ENCODE measurements at regions not wholly inside any gene's neighbourhood (a gene's known extent, or its start where the extent isn't known, plus 50 kb on each side); places are given as distances from the start of the nearest gene placed in this dataset.
"Not testable (repeated sequence)": the region's sequence is repeated elsewhere in the genome, so short reads cannot be mapped to it uniquely, and the experiment has no call there.

DNA sequence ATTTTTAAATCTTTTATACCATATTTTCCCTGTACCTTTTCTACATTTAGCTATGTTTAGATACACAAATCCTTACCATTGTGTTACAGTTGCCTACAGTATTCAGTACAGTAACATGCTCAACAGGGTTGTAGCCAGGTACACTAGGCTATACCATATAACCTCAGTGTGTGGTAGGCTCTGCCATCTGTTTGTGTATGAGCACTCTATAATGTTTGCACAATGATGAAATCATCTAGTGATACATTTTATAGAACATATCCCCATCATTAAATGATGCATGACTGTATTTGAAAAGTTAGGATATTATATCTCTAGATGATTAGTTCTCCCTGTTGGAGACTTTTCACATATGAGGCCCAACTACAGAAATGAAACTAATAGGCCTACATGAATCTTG is 188.6 kb downstream of the STK31 start:
- CTCF ChIA-PET: no interaction called here
- Histone ChIP-seq H3K79me2 (ENCODE audit: insufficient read depth, low read length) (no peaks in the 10 kb centered on the region), H3K4me1 (ENCODE audit: control insufficient read depth in 1 of 2, insufficient read depth in 2 of 2, low read length in 2 of 2) (no peaks in the 10 kb centered on the region), H3K4me2 (ENCODE audit: low read length) (no peak overlapping the region), H3K27ac (ENCODE audit: low read depth, low read length) (no peak overlapping the region), H3K36me3 (ENCODE audit: control insufficient read depth in 1 of 2, insufficient read depth in 2 of 2, low read length in 2 of 2) (no peaks in the 10 kb centered on the region), H4K20me1 (ENCODE audit: insufficient read depth) (no peaks in the 10 kb centered on the region), H3K4me3 (replicated peaks in 1 of 2; ENCODE audit: low read depth in 1 of 2, low read length in 2 of 2) (no peak overlapping the region), H3K27me3 (ENCODE audit: insufficient read depth, low read length) (no peaks in the 10 kb centered on the region; the same call in 1 of the 2 replicates), H3K9me2 (ENCODE audit: insufficient read depth) (no peaks in the 10 kb centered on the region), H3K9ac (ENCODE audit: low read length) (no peak overlapping the region), H2AFZ (ENCODE audit: low read depth, low read length, poor library complexity, severe bottlenecking) (no peak overlapping the region), H3K9me3 (ENCODE audit: control insufficient read depth in 1 of 2, insufficient read depth in 1 of 2, low read depth in 1 of 2, low read length in 2 of 2) (no peaks in the 10 kb centered on the region)
- BruUV-seq (replicated peaks): no TSS peak
- RAD21 ChIA-PET (ENCODE audit: low non-redundant PET in 1 of 2, low total read pairs in 2 of 2, uncharacterized antibody in 2 of 2, unreplicated experiment in 2 of 2): no interaction called here
- ATAC-seq (no peak), DNase-seq (ENCODE audit: low read depth, low spot score) (no peak)
- POLR2A ChIA-PET: no interaction called here
- intact Hi-C loops (cut with micrococcal nuclease): no loop called here
- TF ChIP-seq EZH2phosphoT487 (IDR thresholded peaks at IDR 0.05; ENCODE audit: borderline replicate concordance) (no peak), EGR1 (IDR thresholded peaks at IDR 0.05; ENCODE audit: low read depth) (no peak), ZNF274 (IDR thresholded peaks at IDR 0.05; ENCODE audit: low read depth, low read length) (no peak), ZFX (IDR thresholded peaks at IDR 0.05) (no peak), RAD21 (IDR thresholded peaks at IDR 0.05; ENCODE audit: low read depth) (no peak), SP1 (IDR thresholded peaks at IDR 0.05; ENCODE audit: low read depth) (no peak), MAX (IDR thresholded peaks at IDR 0.05) (no peak), SRF (IDR thresholded peaks at IDR 0.05; ENCODE audit: low read depth) (no peak), CBX3 (IDR thresholded peaks at IDR 0.05; ENCODE audit: low read depth) (no peak), FOSL1 (IDR thresholded peaks at IDR 0.05; ENCODE audit: low read depth) (no peak)
- TF ChIP-seq, protein P1, sequence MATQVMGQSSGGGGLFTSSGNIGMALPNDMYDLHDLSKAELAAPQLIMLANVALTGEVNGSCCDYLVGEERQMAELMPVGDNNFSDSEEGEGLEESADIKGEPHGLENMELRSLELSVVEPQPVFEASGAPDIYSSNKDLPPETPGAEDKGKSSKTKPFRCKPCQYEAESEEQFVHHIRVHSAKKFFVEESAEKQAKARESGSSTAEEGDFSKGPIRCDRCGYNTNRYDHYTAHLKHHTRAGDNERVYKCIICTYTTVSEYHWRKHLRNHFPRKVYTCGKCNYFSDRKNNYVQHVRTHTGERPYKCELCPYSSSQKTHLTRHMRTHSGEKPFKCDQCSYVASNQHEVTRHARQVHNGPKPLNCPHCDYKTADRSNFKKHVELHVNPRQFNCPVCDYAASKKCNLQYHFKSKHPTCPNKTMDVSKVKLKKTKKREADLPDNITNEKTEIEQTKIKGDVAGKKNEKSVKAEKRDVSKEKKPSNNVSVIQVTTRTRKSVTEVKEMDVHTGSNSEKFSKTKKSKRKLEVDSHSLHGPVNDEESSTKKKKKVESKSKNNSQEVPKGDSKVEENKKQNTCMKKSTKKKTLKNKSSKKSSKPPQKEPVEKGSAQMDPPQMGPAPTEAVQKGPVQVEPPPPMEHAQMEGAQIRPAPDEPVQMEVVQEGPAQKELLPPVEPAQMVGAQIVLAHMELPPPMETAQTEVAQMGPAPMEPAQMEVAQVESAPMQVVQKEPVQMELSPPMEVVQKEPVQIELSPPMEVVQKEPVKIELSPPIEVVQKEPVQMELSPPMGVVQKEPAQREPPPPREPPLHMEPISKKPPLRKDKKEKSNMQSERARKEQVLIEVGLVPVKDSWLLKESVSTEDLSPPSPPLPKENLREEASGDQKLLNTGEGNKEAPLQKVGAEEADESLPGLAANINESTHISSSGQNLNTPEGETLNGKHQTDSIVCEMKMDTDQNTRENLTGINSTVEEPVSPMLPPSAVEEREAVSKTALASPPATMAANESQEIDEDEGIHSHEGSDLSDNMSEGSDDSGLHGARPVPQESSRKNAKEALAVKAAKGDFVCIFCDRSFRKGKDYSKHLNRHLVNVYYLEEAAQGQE (IDR thresholded peaks at IDR 0.05; ENCODE audit: low read depth): no peak
- TF ChIP-seq, protein P2, sequence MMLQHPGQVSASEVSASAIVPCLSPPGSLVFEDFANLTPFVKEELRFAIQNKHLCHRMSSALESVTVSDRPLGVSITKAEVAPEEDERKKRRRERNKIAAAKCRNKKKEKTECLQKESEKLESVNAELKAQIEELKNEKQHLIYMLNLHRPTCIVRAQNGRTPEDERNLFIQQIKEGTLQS (IDR thresholded peaks at IDR 0.05): no peak
- TF ChIP-seq, protein P3, sequence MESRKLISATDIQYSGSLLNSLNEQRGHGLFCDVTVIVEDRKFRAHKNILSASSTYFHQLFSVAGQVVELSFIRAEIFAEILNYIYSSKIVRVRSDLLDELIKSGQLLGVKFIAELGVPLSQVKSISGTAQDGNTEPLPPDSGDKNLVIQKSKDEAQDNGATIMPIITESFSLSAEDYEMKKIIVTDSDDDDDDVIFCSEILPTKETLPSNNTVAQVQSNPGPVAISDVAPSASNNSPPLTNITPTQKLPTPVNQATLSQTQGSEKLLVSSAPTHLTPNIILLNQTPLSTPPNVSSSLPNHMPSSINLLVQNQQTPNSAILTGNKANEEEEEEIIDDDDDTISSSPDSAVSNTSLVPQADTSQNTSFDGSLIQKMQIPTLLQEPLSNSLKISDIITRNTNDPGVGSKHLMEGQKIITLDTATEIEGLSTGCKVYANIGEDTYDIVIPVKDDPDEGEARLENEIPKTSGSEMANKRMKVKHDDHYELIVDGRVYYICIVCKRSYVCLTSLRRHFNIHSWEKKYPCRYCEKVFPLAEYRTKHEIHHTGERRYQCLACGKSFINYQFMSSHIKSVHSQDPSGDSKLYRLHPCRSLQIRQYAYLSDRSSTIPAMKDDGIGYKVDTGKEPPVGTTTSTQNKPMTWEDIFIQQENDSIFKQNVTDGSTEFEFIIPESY (IDR thresholded peaks at IDR 0.05; ENCODE audit: extremely low read depth, insufficient replicate concordance, low read length): no peak
- TF ChIP-seq, protein P4, sequence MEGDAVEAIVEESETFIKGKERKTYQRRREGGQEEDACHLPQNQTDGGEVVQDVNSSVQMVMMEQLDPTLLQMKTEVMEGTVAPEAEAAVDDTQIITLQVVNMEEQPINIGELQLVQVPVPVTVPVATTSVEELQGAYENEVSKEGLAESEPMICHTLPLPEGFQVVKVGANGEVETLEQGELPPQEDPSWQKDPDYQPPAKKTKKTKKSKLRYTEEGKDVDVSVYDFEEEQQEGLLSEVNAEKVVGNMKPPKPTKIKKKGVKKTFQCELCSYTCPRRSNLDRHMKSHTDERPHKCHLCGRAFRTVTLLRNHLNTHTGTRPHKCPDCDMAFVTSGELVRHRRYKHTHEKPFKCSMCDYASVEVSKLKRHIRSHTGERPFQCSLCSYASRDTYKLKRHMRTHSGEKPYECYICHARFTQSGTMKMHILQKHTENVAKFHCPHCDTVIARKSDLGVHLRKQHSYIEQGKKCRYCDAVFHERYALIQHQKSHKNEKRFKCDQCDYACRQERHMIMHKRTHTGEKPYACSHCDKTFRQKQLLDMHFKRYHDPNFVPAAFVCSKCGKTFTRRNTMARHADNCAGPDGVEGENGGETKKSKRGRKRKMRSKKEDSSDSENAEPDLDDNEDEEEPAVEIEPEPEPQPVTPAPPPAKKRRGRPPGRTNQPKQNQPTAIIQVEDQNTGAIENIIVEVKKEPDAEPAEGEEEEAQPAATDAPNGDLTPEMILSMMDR (IDR thresholded peaks at IDR 0.05 in 2 of 3, conservative IDR thresholded peaks at IDR 0.05 in 1 of 3; ENCODE audit: borderline replicate concordance in 1 of 3, insufficient read depth in 1 of 3, low read depth in 2 of 3, low read length in 2 of 3): no peak

DNA sequence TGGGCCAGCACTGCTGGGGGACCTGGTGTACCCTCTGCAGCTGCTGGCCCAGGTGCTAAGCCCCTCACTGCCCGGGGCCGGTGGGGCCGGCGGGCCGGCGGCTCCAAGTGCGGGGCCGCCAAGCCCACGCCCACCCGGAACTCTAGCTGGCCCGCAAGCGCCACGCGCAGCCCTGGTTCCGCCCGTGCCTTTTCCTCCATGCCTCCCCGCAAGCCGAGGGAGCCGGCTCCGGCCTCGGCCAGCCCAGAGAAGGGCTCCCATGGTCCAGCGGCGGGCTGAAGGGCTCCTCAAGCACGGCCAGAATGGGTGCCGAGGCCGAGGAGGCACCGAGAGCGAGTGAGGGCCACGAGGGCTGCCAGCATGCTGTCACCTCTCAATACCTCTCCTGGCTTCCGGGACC is 194.9 kb downstream of the STK31 start:
- H3K9me2 ChIP-seq (ENCODE audit: insufficient read depth); H3K9ac ChIP-seq (ENCODE audit: low read length); DNase-seq (ENCODE audit: low read depth, low spot score); H3K27me3 ChIP-seq (ENCODE audit: insufficient read depth, low read length); H3K4me1 ChIP-seq (ENCODE audit: control insufficient read depth in 1 of 2, insufficient read depth in 2 of 2, low read length in 2 of 2); H3K4me2 ChIP-seq (ENCODE audit: low read length); H3K79me2 ChIP-seq (ENCODE audit: insufficient read depth, low read length); intact Hi-C loops (cut with micrococcal nuclease); CTCF ChIA-PET; ATAC-seq; H3K9me3 ChIP-seq (ENCODE audit: control insufficient read depth in 1 of 2, insufficient read depth in 1 of 2, low read depth in 1 of 2, low read length in 2 of 2); H4K20me1 ChIP-seq (ENCODE audit: insufficient read depth); H3K36me3 ChIP-seq (ENCODE audit: control insufficient read depth in 1 of 2, insufficient read depth in 2 of 2, low read length in 2 of 2); H2AFZ ChIP-seq (ENCODE audit: low read depth, low read length, poor library complexity, severe bottlenecking); POLR2A ChIA-PET; RAD21 ChIA-PET (ENCODE audit: low non-redundant PET in 1 of 2, low total read pairs in 2 of 2, uncharacterized antibody in 2 of 2, unreplicated experiment in 2 of 2); H3K27ac ChIP-seq (ENCODE audit: low read depth, low read length); BruUV-seq (replicated peaks); H3K4me3 ChIP-seq (replicated peaks in 1 of 2; ENCODE audit: low read depth in 1 of 2, low read length in 2 of 2): not testable (repeated sequence)
